Mesendoderm (in vitro differentiated cells): ENCODE measurements at regions not wholly inside any gene's neighbourhood (a gene's known extent, or its start where the extent isn't known, plus 50 kb on each side); places are given as distances from the start of the nearest gene placed in this dataset.

Experiments
- DNase-seq: peaks from one replicate; pipeline ENCODE4 v3.0.0; 2013
- H2AK5ac ChIP-seq: 2 replicates; pipeline ENCODE4 v1.6.1; 2013; ENCODE audit warnings: low read length, inconsistent platforms
- H2BK120ac ChIP-seq: 2 replicates; pipeline ENCODE4 v1.6.1; 2013; ENCODE audit warnings: low read depth, mild to moderate bottlenecking, low read length, moderate library complexity, mixed read lengths
- H2BK15ac ChIP-seq: replicated peaks from 2 replicates; pipeline ENCODE4 v1.6.1; 2013; ENCODE audit warnings: low read depth, mild to moderate bottlenecking, moderate library complexity
- H2BK5ac ChIP-seq: 2 replicates; pipeline ENCODE4 v1.6.1; 2013; ENCODE audit warnings: low read length, inconsistent platforms
- H3K18ac ChIP-seq: 2 replicates; pipeline ENCODE4 v1.6.1; 2013; ENCODE audit warnings: mild to moderate bottlenecking, low read length, mixed read lengths
- H3K23ac ChIP-seq: one replicate; pipeline ENCODE4 v1.6.1; 2013; ENCODE audit warnings: low read length
- H3K27ac ChIP-seq: 2 replicates; pipeline ENCODE4 v1.5.1; 2013; ENCODE audit warnings: low read depth, mild to moderate bottlenecking, inconsistent platforms, low read length, moderate library complexity
- H3K27me3 ChIP-seq: 2 replicates; pipeline ENCODE4 v1.6.1; 2013; ENCODE audit warnings: low read length, control low read depth, mild to moderate bottlenecking, inconsistent platforms; ENCODE audit not compliant: insufficient read depth, poor library complexity
- H3K36me3 ChIP-seq: 2 replicates; pipeline ENCODE4 v1.6.1; 2013; ENCODE audit warnings: low read length, inconsistent platforms; ENCODE audit not compliant: control insufficient read depth, insufficient read depth
- H3K4ac ChIP-seq: one replicate; pipeline ENCODE4 v1.6.1; 2013; ENCODE audit warnings: low read depth, mild to moderate bottlenecking, low read length, moderate library complexity
- H3K4me1 ChIP-seq: 2 replicates; pipeline ENCODE4 v1.6.1; 2013; ENCODE audit warnings: low read depth, low read length, inconsistent platforms; ENCODE audit not compliant: control insufficient read depth
- H3K4me2 ChIP-seq: 2 replicates; pipeline ENCODE4 v1.6.1; 2013; ENCODE audit warnings: low read length
- H3K4me3 ChIP-seq: 2 replicates; pipeline ENCODE4 v1.5.1; 2013; ENCODE audit warnings: mild to moderate bottlenecking, low read length
- H3K56ac ChIP-seq: one replicate; pipeline ENCODE4 v1.6.1; 2013; ENCODE audit warnings: low read length
- H3K79me1 ChIP-seq: 2 replicates; pipeline ENCODE4 v1.6.1; 2013; ENCODE audit warnings: low read length, inconsistent platforms
- H3K79me2 ChIP-seq: 2 replicates; pipeline ENCODE4 v1.6.1; 2013; ENCODE audit warnings: mild to moderate bottlenecking, low read length; ENCODE audit not compliant: control insufficient read depth, insufficient read depth
- H3K9ac ChIP-seq: 2 replicates; pipeline ENCODE4 v1.6.1; 2013; ENCODE audit warnings: low read length, inconsistent platforms
- H4K5ac ChIP-seq: one replicate; pipeline ENCODE4 v1.6.1; 2013; ENCODE audit warnings: low read length
- H4K8ac ChIP-seq: one replicate; pipeline ENCODE4 v1.6.1; 2013; ENCODE audit warnings: low read depth, mild to moderate bottlenecking, control low read depth, low read length, moderate library complexity
- WGBS: extraction: QIAGEN DNeasy Blood & Tissue Kit; methylation state at CpG from one replicate; pipeline ENCODE4 v1.1.7; 2013; ENCODE audit warnings: low lambda C conversion rate, missing lambda C conversion rate; ENCODE audit not compliant: insufficient coverage; ENCODE audit errors: extremely low coverage; 5-methylcytosine and 5-hydroxymethylcytosine counted together

DNA sequence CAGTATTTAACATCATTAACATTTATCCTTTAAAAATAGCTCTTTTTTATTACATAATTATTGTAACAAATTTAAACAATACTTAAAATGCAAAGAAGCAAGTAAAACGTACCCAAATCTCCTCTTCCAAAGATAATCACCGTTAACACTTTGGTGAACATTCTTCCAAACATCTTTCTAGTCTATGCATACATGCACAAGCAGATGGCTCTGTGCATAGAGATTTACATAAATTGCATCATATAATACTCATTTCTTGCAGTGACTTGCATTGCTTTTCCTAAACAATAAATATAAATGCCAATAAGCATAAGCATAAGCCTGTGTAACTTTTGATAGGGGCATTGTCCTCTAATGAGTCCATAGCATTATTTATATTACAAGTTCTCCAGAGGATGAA lies 89.4 kb upstream of the PALS2 start:
- Histone ChIP-seq H3K79me1 (no peaks in the 10 kb centered on the region), H3K18ac (no peak overlapping the region), H2AK5ac (no peak overlapping the region), H2BK15ac (no peak overlapping the region), H3K4me1 (no peaks in the 10 kb centered on the region), H3K4ac (no peak overlapping the region), H3K79me2 (no peaks in the 10 kb centered on the region), H3K36me3 (no peaks in the 10 kb centered on the region), H3K4me3 (no peak overlapping the region), H3K27me3 (no peaks in the 10 kb centered on the region), H2BK120ac (no peak overlapping the region), H4K8ac (no peak overlapping the region), H4K5ac (no peak overlapping the region), H3K23ac (no peak overlapping the region), H3K9ac (no peak overlapping the region), H3K56ac (no peak overlapping the region), H3K27ac (no peak overlapping the region), H3K4me2 (no peak overlapping the region), H2BK5ac (no peak overlapping the region)
- WGBS, result no CpG with 5 or more reads among the region's 2 CpGs
- no peak for DNase-seq

DNA sequence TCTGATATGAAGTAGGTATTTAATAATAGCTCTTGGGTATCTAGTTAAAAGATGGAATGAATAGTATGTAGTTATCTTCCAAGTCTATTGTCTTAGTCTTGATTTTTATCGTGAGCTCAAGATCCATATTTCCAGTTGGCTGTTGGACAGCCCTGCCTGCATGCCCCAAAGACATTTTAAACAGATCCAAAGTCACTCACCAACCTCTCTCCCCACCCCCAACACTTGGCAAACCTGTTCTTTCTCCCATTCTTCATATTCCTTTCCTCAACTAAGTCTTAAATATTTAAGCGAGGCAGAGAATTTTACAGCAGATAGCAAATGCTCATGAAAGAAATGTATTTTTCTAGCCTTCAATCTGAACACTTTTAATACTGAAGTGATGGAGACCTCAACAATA lies 80.7 kb upstream of the PALS2 start:
- H3K9ac ChIP-seq, result no peak overlapping the region
- no peak overlapping the region for H2BK15ac ChIP-seq
- no peaks in the 10 kb centered on the region for H3K79me1 ChIP-seq
- H3K56ac ChIP-seq, result no peak overlapping the region
- no peak for DNase-seq
- no peaks in the 10 kb centered on the region for H3K4me1 ChIP-seq
- no peak overlapping the region for H2BK5ac ChIP-seq
- H3K18ac ChIP-seq, result no peak overlapping the region
- H2AK5ac ChIP-seq, result no peak overlapping the region
- H2BK120ac ChIP-seq, result no peak overlapping the region
- no peak overlapping the region for H3K4me3 ChIP-seq
- H3K27me3 ChIP-seq, result no peaks in the 10 kb centered on the region
- H4K5ac ChIP-seq, result no peak overlapping the region
- H3K36me3 ChIP-seq, result no peaks in the 10 kb centered on the region
- no peak overlapping the region for H3K23ac ChIP-seq
- no peak overlapping the region for H3K4ac ChIP-seq
- H4K8ac ChIP-seq, result no peak overlapping the region
- H3K4me2 ChIP-seq, result no peak overlapping the region
- no CpG with 5 or more reads among the region's 2 CpGs for WGBS
- no peaks in the 10 kb centered on the region for H3K79me2 ChIP-seq
- H3K27ac ChIP-seq, result no peak overlapping the region

DNA sequence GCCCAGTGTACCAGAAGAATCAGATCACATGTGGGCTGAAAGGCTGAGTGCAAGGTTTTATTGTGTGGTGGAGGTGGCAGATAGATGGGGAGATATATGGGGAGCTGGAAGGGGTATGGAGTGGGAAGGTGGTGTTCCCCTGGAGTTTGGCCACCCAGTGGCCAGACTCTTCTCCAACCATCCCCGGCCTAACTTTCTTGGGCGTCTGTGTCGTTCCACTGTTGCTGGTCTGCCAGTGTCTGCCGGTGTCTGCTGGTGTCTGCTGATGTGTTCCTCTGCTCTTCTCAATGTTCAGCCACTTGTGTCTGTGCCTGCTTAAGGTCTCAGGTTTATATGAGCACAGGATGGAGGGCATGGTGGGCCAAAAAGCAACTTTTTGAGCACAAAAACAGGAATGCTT lies 78.4 kb upstream of the PALS2 start:
- no CpG with 5 or more reads among the region's 4 CpGs for WGBS
- Histone ChIP-seq H3K18ac (no peak overlapping the region), H3K9ac (no peak overlapping the region), H3K4ac (no peak overlapping the region), H3K4me3 (no peak overlapping the region), H3K27me3 (no peaks in the 10 kb centered on the region), H2BK5ac (no peak overlapping the region), H2BK15ac (no peak overlapping the region), H3K4me1 (no peaks in the 10 kb centered on the region), H3K23ac (no peak overlapping the region), H2BK120ac (no peak overlapping the region), H3K79me2 (no peaks in the 10 kb centered on the region), H4K8ac (no peak overlapping the region), H4K5ac (no peak overlapping the region), H3K56ac (no peak overlapping the region), H2AK5ac (no peak overlapping the region), H3K27ac (no peak overlapping the region), H3K4me2 (no peak overlapping the region), H3K36me3 (no peaks in the 10 kb centered on the region), H3K79me1 (no peaks in the 10 kb centered on the region)
- peak; percentile 14 for DNase-seq

DNA sequence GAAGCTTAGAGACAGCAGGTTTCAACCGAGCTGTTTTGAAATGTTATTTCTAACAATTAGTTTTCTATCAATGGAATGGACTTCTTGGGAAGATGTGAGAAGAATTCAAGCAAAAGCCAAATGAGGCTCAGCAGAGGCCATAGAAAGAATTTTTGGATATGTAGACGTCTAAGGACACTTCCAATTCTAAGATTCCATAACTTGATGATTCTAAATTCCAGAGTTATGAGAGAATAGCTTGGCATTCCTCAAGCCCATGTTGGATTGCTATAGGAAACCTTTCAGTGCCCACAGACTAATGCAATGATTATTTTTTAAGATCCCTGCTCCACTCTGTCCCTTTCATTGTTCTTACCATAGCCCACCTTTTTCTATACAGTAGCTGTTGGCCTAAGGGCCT lies 77.2 kb upstream of the PALS2 start:
- Histone ChIP-seq H3K4me2 (no peak overlapping the region), H4K5ac (no peak overlapping the region), H3K23ac (no peak overlapping the region), H3K27me3 (no peaks in the 10 kb centered on the region), H3K4me3 (no peak overlapping the region), H3K4me1 (no peaks in the 10 kb centered on the region), H3K4ac (no peak overlapping the region), H2BK15ac (no peak overlapping the region), H3K36me3 (no peaks in the 10 kb centered on the region), H4K8ac (no peak overlapping the region), H3K56ac (no peak overlapping the region), H3K79me2 (no peaks in the 10 kb centered on the region), H2BK120ac (no peak overlapping the region), H2AK5ac (no peak overlapping the region), H2BK5ac (no peak overlapping the region), H3K9ac (no peak overlapping the region), H3K79me1 (no peaks in the 10 kb centered on the region), H3K27ac (no peak overlapping the region), H3K18ac (no peak overlapping the region)
- no peak for DNase-seq
- WGBS, result no CpG with 5 or more reads among the region's 2 CpGs

DNA sequence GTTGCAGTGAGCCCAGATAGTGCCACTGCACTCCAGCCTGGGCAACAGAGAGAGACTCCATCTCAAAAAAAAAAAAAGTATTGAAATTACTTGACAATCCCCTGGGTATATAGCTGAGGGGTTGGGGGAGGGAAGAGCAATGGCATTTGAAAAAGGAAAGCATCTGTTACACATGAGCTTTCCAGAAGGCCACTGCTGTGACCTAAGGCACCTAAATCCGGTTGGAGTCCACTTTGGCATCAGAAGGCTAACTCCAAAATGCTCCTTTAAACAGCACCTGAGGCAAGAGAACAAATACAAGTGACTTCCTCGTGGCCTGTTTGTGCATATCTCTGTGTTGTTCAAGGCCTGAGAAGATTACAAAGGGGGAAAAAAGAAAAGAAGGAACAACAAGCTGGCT lies 74.8 kb upstream of the PALS2 start:
- H3K4ac ChIP-seq, result no peak overlapping the region
- WGBS, result no CpG with 5 or more reads among the region's 2 CpGs
- H3K56ac ChIP-seq, result no peak overlapping the region
- H3K18ac ChIP-seq, result no peak overlapping the region
- H3K79me2 ChIP-seq, result no peaks in the 10 kb centered on the region
- no peaks in the 10 kb centered on the region for H3K27me3 ChIP-seq
- no peaks in the 10 kb centered on the region for H3K4me1 ChIP-seq
- DNase-seq, result no peak
- no peak overlapping the region for H4K8ac ChIP-seq
- H2BK120ac ChIP-seq, result no peak overlapping the region
- no peak overlapping the region for H4K5ac ChIP-seq
- no peaks in the 10 kb centered on the region for H3K79me1 ChIP-seq
- no peak overlapping the region for H3K4me2 ChIP-seq
- H2AK5ac ChIP-seq, result no peak overlapping the region
- no peak overlapping the region for H3K4me3 ChIP-seq
- no peak overlapping the region for H3K27ac ChIP-seq
- no peak overlapping the region for H2BK5ac ChIP-seq
- no peak overlapping the region for H3K9ac ChIP-seq
- H2BK15ac ChIP-seq, result no peak overlapping the region
- H3K36me3 ChIP-seq, result no peaks in the 10 kb centered on the region
- no peak overlapping the region for H3K23ac ChIP-seq

DNA sequence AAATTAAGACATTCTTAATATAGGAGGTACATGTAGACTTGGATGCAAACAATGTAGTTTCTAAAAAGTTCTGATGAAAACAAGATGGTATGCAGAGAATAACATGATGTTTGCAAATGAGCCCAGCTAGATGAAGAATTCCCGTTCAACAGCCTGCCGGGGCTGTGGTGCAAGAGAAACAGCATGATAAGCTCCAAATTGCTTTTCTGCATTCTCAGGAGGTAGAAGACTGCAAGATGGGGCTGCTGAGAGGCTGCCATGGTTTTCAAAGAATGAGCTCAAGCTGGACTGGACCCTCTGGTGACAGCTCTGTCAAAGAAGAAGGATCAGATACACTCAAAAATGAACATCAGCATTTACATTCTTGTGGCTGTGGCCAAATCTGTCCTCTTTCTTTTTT lies 73.4 kb upstream of the PALS2 start:
- Histone ChIP-seq H3K36me3 (no peaks in the 10 kb centered on the region), H3K27ac (no peak overlapping the region), H3K79me1 (no peaks in the 10 kb centered on the region), H4K8ac (no peak overlapping the region), H3K4me3 (no peak overlapping the region), H3K56ac (no peak overlapping the region), H2BK15ac (no peak overlapping the region), H2AK5ac (no peak overlapping the region), H3K27me3 (no peaks in the 10 kb centered on the region), H4K5ac (no peak overlapping the region), H3K4me2 (no peak overlapping the region), H3K4me1 (no peaks in the 10 kb centered on the region), H3K79me2 (no peaks in the 10 kb centered on the region), H2BK120ac (no peak overlapping the region), H2BK5ac (no peak overlapping the region), H3K9ac (no peak overlapping the region), H3K4ac (no peak overlapping the region), H3K23ac (no peak overlapping the region), H3K18ac (no peak overlapping the region)
- no CpG with 5 or more reads among the region's 2 CpGs for WGBS
- no peak for DNase-seq
